Stimulated activated CD8-positive, alpha-beta memory T cell treated with anti-CD3 and anti-CD28 coated beads, Interleukin-4, amount 100 ng/mL, for 4 hours (primary cell): ENCODE measurements at regions not wholly inside any gene's neighbourhood (a gene's known extent, or its start where the extent isn't known, plus 50 kb on each side); places are given as distances from the start of the nearest gene placed in this dataset.
"Not testable (repeated sequence)": the region's sequence is repeated elsewhere in the genome, so short reads cannot be mapped to it uniquely, and the experiment has no call there.

Experiments
- DNase-seq, 2 donors: peaks; one replicate each; pipeline ENCODE4 v3.0.0-alpha.2; 2020; ENCODE audit warnings: low read depth in 2 of 2, low spot score in 1 of 2

DNA sequence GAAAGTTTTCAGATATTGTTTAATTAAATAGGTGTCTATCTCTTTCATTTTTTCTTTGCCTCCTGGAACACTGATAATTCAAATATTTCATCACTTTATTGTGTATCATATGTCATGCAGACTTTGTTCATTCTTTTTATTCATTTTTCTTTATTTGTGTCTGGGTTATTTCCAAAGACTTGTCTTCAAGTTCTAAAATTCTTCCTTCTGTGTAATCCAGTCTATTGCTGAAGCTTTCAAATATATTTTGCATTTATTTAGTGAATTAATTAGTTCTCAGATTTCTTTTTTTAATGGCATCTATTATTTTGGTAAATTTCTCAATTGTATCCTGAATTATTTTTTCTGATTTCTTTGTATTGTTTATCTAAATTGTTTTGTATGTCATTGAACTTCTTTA lies 70.1 kb downstream of the ZNF330 start:
- no peak for DNase-seq

DNA sequence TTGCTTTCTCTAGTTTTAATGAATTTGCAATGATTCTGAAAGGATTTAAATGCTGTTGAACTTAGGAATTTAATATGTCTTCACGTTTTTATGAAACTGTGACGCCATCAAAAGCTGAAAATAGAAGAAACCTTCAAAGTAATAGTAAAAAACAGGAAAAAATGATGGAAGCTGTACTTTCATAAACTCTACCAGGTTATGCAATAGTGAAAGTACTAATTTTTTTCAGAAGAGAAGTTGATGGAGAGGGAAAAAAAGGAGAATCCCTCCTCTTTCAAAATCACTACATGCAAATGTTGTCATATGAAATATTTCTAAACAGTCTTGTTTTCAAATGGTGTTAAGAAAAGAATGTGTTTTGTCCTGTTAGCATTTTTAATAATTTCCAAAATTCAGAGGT lies 73.6 kb downstream of the ZNF330 start:
- no peak for DNase-seq

DNA sequence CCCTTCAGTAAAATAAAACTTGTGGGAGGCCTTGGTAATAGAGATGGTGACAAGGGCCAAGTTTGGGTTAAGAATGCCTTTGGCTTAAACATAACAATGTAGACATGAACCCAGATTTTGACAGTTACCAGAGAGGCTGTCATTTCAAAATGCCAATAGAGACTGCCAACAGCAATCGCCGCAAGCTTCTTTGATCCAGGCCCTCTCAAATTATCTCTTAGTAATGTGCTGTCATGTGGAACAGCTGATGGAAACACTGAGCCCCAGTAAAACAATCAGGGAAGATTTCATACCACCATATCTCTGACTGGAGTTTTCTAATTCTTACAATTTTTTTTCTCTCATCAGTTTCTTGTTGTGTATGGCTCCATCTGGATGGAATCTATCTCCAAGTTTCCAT lies 80.5 kb downstream of the ZNF330 start:
- no peak for DNase-seq

DNA sequence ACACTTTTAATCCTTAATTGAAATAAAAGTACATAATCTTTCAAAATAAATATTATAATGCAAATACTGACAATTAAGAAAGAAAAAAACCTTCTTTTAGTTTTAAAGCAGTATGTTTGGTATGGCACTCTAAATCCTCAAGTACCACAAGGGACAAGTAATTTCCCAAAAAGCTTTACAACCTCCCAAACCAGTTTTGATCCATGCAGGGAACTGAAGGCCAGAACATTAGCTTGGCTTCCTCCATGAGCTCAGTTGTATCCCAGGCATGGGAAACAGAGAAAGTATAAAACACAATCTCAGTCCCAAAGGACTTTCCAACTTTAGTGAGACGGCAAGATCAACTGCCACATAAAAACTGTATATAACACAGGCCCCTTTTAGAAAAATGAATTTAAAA lies 82.2 kb downstream of the ZNF330 start:
- DNase-seq = no peak

DNA sequence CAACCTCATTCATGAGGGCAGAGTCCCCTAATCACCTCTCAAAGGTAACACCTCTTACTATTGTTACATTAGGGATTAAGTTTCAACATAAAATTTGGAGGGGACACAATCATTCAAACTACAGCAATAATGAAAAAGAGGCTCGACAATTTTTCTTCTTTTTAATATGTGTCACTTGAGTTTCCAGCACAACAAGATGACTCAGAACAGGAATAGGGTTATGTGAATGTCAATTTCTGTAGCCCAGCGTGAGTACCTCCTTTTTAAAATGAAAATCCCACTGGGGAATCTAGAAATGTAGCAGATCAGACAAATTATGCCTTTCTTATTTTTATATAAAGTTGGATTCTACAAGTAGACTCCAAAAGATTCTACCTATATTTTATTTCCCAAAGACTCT lies 83.7 kb downstream of the ZNF330 start:
- DNase-seq = no peak

DNA sequence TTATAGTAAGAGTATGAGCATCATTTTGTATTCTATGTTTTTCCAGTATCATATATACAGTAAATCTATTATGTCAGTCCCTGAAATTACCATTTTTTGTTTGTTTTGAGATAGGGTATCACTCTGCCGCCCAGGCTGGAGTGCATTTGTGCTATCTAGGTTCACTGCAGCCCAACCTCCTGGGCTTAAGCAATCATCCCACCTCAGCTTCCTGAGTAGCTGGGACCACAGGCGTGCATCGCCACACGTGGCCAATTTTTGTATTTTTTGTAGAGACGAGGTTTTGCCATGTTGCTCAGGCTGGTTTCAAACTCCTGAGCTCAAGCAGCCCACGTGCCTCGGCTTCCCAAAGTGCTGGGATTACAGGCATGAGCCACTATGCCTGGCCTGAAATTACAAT lies 85.6 kb downstream of the ZNF330 start:
- no peak for DNase-seq

DNA sequence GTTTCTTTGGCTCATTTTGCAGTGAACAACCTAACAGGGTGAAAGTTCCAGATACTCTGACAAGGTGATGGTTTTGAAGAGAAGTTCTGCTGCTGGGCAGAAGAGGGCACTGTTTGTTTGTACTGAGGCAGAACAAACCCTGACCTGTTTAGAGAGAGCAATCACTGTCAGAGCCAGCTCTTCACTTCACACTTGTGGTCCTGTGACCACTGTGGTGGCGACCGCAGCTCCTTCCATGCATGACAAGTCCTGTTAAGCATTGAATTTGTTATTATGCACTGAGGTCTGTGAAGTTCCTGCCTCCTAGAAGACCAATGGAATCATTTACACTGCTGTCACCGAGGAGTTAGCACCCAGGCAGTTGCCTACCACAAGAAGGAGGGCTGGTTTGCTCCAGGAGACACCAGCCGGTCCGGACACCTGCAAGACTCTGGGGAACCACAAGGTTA lies 86.6 kb downstream of the ZNF330 start:
- DNase-seq = peak; percentile 11 to 30

DNA sequence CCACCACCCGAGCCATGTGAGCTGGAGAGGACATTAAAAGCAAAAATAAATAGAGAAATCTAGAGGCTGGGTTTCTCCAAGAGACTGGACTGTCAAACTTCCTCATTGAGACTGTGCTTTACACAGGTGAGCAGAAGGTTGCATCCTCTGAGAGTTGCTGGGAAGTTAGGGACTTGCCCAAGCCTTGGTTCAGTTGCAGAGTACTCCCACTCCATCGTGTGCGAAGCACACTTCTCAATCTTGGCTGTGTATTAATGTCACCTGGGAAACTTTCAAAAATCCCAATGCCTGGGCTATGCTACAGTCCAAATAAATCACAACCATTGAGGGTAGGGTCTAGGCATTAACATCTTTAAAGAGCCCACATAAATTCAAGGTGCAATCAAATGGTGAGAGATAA lies 89.2 kb downstream of the ZNF330 start:
- no peak for DNase-seq

DNA sequence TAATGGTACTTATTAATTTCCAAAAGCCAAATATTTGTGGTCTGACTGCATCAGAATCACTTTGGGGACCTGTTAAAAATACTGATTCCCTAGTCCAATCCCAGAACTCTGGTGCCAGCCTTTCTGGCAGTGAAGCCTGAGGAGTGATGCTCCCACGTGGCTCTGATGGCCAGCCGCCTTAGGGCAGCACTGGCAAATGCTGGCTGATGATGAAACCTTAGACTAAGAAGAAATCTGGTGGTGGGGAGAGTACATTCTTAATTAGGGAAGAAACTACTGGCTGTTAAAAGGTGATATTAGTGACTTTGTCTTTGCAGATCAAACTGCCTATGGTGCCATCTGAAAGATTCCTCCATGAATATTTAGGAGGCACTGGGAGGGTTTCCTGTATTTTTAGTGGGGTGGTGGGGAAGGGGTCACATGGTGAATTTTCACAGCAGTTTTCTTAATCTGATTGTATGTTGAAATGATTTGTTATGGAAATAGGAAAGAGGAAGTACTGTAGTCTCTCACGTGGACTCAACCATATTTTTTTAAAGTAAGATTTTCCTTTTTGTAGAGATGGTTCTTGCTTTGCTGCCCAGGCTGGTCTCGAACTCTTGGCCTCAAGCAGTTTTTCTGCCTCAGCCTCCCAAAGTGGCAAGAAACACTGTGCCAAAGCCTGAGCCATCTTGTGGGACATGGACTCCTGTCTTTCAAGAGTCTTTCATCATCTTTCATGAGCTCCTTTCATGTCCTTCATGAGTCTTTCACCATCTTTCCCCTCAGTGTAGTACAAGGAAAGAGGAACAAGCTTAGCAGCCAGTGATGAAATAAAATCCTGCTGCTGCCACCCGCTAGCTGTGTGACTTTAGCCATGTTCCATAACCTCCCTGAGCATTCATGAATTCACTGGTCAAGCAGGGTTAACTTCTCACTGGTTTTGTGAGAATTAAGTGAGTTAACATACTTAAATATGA lies 90.8 kb downstream of the ZNF330 start:
- DNase-seq = no peak

DNA sequence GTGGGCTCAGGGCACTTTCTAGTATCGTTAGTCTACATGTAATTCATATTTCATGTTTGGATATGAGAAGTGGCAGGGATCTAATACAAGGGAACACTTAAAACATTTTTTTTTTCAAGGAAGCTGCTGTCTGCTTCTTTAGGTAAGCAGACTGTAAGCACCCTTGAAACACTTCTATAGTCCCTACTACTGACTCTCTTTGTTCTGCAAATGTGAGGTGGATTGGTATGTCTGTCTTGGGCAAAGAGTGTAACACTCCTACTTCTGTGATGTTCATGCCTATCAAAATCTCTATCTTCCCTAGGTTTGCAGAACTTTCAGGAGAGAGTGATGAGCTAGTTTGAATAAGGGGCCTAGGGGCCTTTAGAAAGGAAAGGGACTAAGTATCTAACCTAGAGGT lies 93.9 kb downstream of the ZNF330 start:
- no peak for DNase-seq

DNA sequence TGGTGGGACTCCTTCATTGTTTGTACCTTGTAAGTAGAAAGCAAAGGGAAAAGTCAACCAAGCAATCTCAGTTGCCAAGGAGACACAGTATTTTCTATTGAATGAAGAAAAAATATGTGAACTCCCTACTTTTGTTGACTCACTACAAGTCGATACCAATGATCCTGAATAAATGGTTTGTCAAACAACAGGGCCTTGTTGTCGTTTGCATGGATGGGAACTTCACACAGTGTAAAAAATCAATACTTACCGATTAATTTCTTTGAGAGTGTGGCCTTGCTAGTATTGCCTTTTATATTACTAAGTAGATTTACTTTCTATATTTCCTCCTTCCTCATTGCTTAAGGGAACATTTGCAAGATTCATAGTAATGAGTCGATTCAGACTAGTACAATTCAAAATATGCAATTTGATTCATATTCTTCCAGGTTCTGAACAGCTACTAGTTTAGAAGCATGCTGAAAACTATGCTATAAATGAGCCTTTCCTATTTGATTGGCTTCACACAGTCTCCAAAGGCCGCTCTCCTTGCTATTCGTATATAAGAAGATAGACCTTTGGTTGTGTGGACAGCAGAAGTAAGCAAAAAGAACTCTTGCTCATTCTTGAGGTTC lies 108.0 kb downstream of the ZNF330 start:
- no peak for DNase-seq

DNA sequence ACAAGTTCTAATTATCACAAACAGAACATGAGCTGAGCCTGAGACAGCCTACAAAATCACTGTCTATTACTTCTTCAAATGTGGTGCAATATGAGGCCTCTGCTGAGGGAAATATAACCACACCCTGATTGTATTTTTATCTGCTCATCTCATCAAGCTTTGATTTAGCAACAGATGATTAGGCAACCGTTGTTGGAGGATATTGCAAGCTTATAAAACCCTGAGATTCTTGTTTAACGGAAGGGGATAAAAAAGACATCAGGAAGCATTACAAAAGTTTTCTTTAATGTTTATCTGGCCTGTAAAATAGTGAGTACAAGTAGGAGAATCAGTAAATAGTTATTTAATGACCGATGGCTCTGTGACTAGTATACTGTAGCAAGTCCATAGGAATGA lies 108.5 kb downstream of the ZNF330 start:
- DNase-seq = no peak

DNA sequence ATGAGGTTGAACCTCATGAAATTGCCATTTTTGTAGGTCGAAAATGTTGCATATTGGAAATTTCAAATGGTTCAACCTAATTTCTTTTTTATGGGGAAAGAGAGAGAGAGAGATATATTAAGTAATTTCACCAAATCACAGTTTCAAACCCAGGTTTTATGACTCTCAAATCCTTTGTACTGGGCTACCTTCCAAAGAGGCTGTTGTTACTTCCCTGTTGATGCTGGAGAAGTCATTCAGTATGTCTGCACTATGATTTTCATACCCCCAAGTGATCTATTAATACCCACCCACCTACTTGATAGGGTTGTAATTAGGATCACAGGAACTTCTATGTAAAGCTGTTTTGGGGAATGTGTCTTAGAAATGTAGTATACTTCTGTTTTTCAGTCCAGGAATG lies 109.9 kb downstream of the ZNF330 start:
- DNase-seq = no peak

DNA sequence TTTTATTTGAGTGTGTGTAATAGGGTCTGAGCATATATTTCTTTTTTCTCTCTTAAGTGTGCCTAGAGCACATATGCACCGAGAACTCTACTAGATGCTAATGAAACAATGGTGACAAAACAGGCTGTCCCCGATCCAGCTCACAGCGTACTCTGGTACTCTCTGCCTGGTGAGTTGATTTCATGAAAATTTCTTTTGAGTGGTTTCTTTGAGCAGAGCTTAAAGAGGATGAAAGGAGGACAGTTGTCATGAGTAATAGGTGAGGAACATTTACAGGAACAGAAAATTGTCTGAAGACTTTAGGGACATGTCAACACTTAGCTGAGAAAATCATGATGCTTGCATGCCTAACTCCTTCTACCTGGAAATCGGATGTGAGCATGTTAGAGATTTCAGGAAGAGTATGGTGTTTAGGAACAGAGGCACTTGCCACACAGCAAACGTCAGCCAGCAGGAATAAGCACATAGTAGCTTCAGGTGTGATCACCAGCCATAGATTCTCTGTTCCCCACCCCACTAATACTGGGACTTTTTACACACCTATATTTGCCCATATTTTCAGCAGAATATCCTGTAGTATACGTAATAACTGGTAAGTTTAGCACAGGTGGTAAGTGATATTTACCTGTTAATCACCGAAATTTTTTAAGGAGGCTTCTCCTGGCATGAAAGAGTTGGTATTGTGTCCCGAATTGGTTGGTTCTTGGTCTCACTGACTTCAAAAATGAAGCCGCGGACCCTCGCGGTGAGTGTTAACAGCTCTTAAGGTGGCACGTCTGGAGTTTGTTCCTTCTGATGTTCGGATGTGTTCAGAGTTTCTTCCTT lies 111.1 kb downstream of the ZNF330 start:
- DNase-seq = no peak

DNA sequence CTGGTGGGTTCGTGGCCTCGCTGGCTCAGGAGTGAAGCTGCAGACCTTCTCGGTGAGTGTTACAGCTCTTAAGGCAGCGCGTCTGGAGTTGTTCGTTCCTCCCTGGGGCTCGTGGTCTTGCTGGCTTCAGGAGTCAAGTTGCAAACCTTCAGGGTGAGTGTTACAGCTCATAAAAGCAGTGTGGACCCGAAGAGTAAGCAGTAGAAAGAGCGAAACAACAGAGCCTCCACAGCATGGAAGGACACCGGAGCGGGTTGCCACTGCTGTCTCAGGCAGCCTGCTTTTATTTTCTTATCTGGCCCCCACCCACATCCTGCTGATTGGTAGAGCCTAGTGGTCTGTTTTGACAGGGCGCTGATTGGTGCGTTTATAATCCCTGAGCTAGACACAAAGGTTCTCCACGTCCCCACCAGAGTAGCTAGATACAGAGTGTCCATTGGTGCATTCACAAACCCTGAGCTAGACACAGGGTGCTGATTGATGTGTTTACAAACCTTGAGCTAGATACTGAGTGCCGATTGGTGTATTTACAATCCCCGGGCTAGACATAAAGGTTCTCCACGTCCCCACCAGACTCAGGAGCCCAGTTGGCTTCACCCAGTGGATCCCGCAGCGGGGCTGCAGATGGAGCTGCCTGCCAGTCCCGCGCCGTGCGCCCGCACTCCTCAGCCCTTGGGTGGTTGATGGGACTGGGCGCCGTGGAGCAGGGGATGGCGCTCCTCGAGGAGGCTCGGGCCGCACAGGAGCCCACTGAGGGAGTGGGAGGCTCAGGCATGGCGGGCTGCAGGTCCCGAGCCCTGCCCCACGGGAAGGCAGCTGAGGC lies 111.9 kb downstream of the ZNF330 start:
- DNase-seq = not testable (repeated sequence)

DNA sequence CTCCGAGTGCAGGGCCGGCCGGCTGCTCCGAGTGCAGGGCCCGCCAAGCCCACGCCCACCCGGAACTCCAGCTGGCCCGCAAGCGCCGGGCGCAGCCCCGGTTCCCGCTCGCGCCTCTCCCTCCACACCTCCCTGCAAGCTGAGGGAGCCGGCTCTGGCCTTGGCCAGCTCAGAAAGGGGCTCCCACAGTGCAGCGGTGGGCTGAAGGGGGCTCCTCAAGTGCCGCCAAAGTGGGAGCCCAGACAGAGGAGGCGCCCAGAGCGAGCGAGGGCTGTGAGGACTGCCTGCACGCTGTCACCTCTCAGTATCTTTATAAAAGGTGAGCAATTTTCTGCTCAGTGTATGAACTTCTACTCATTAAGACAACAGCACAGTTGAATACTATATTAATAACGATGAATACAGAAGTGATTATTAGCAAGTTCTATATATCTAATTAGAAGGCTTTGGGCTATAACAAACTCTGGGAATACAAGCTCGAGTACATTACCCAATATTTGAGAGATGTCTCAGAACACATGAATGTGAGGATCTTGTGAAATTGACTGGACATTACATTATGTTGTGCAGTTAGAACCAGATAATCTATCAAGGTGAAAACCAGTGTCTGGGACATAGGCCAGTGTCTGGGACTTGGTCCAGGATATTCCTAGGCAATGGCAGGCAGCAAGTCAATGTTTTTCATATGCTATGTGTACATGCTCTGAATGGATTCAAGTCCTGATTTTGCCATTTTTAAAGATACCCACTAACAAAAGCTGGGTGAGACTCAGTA lies 112.9 kb downstream of the ZNF330 start:
- not testable (repeated sequence) for DNase-seq

DNA sequence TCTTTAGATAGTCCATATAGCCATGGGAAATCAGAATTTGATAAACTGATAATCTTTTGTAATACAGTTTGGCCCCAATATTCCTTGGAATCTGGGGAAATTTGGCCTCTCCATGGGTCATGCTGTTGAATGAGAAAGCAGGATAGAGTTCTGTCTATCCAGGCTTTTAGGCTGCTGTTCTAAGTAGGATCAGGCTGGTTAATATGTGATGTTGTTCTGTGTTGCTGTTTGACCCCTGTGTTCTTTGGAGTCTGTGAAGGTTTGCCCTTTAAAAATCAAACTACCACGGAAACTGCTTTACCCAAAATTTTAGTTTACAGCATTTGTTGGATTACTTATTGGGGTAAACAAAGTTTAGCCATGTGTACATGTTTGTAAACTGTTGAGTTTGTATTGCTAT lies 114.5 kb downstream of the ZNF330 start:
- no peak for DNase-seq

DNA sequence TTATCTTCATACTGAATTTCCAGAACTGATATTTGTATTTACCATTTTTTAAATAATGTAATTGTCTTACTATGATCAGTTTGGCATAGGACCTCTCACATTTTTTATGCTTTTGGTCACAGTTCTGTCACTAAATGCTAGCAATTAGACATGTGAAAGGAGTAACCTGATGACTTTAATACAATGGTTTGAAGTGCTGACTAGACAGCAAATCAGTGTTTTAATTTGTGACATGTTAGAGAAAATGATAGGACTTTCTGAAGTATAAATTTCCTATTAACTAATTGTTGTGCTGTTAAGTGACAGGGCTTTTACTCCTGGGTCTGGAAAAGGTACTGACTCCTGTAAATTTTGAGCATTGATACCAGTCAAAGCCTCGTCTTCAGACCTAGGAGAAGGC lies 117.5 kb downstream of the ZNF330 start:
- DNase-seq = no peak

DNA sequence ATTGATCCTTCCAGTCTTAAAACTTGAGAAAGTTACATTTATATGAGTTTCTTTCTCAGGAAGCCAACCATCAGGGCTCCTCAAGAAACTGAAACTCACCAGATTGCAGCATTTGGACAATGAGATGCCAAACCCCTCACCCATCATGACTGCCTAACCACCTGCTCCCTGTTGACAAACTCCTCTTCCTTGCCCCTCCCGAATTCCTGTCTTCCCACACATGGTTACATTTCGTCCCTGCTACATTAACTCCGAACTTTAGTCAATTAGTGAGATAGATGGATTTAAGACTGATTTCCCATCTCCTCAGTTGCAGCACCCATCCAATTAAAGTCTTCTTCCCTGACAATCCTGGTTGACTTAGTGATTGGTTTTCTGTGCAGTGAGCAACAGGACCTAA lies 118.7 kb downstream of the ZNF330 start:
- no peak for DNase-seq

DNA sequence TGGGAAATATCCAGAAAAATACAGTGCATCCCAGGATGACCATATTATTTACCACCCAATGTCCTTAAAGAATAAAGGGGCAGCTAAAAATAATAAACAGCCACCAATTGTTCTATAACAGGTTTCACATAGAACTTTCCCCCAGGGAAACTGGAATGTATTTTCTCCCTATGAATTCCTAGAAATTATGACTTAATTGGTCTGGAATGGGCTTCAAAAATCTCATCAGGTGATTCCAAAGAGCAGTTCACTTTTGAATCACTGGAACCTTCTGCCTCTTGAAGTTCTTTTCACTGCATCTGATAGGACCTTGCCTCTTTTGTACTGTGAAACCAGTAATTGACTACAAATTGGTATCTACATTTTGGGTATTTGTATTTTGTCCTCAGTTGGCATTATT lies 119.3 kb downstream of the ZNF330 start:
- DNase-seq = no peak
